K562 (cell line): ENCODE measurements at regions not wholly inside any gene's neighbourhood (a gene's known extent, or its start where the extent isn't known, plus 50 kb on each side); places are given as distances from the start of the nearest gene placed in this dataset.

Experiments used
- ATAC-seq: fragments of 200-7000 bp; cut with Tn5 transposase; 3 replicates; pipeline ENCODE4 v1.9.1; 2020; ENCODE audit warnings: moderate library complexity
- BruUV-seq: library from RNA; stranded (reverse); fragments of 400-500 nt; replicated peaks from 2 replicates; lab custom pipeline; 2021; lab: Mats Ljungman, UMichigan
- CTCF ChIA-PET: fragments of 300-600 bp; formaldehyde crosslinking; extraction: SDS; loops from one replicate; lab custom pipeline; 2021; ENCODE audit warnings: low intra/inter-chr PET ratio; lab: Yijun Ruan, JAX
- POLR2A ChIA-PET: fragments of 300-600, 350-650 bp; sonication (Branson Sonifier 250); formaldehyde crosslinking; extraction: SDS; loops from one replicate; lab custom pipeline; 2021; ENCODE audit warnings: antibody characterized with exemption, inconsistent platforms; lab: Yijun Ruan, JAX
- DNase-seq, 4 experiments: peaks; one replicate each; pipeline versions ENCODE4 v3.0.0 to v3.0.0-alpha.2; 2011 to 2018; ENCODE audit warnings: low spot score in 3 of 4, mixed read lengths in 3 of 4; ENCODE audit errors: extremely low read depth in 1 of 4
- FAIRE-seq: peaks from 2 replicates; lab custom pipeline; 2011; peaks lifted over from hg19 to GRCh38; lab: Jason Lieb, UNC
- H2AFZ ChIP-seq: 2 replicates; pipeline ENCODE4 v1.6.0; 2011; ENCODE audit warnings: low read depth, low read length, control low read depth, inconsistent platforms
- H3K27ac ChIP-seq: fragments of 200-600 bp; 3 replicates; pipeline ENCODE4 v1.8.0; 2011; ENCODE audit warnings: low read depth, mild to moderate bottlenecking, control low read depth, inconsistent platforms, low read length, moderate library complexity, mixed read lengths; ENCODE audit errors: extremely low read depth
- H3K27me3 ChIP-seq, 2 experiments: fragments of 300-600 bp in 1 of 2; 2 replicates in 1 of 2; 3 replicates in 1 of 2; pipeline versions ENCODE4 v1.6.0 to v1.8.0; 2011; ENCODE audit warnings: inconsistent platforms in 2 of 2, low read length in 2 of 2, mild to moderate bottlenecking in 1 of 2, mixed read lengths in 1 of 2, moderate library complexity in 1 of 2; ENCODE audit not compliant: control insufficient read depth in 2 of 2, insufficient read depth in 2 of 2
- H3K36me3 ChIP-seq: fragments of 300-600 bp; 3 replicates; pipeline ENCODE4 v1.8.0; 2011; ENCODE audit warnings: mild to moderate bottlenecking, low read length, inconsistent platforms; ENCODE audit not compliant: control insufficient read depth, insufficient read depth
- H3K4me1 ChIP-seq, 2 experiments: fragments of 200-600 bp in 1 of 2; replicated peaks in 1 of 2; 2 replicates in 1 of 2; 3 replicates in 1 of 2; pipeline versions ENCODE4 v1.5.1 to v1.8.0; 2011; ENCODE audit warnings: inconsistent platforms in 2 of 2, low read length in 2 of 2, mild to moderate bottlenecking in 1 of 2, mixed read lengths in 1 of 2, moderate library complexity in 1 of 2; ENCODE audit not compliant: control insufficient read depth in 2 of 2, insufficient read depth in 2 of 2
- H3K4me2 ChIP-seq: 2 replicates; pipeline ENCODE4 v1.6.1; 2011; ENCODE audit warnings: low read length, control low read depth, inconsistent platforms, mixed read lengths; ENCODE audit not compliant: insufficient read depth
- H3K4me3 ChIP-seq: fragments of 200-600 bp; sonication (generic), shearing (Covaris generic); 2 replicates; pipeline ENCODE4 v1.5.1; 2016; ENCODE audit warnings: control low read depth, inconsistent platforms
- H3K79me2 ChIP-seq: fragments of 200-600 bp; 3 replicates; pipeline ENCODE4 v1.8.0; 2011; ENCODE audit warnings: low read length, inconsistent platforms; ENCODE audit not compliant: control insufficient read depth, insufficient read depth
- H3K9ac ChIP-seq, 2 experiments: 2 replicates each; pipeline versions ENCODE4 v1.6.0 to v1.6.1; 2011; ENCODE audit warnings: low read depth in 2 of 2, low read length in 2 of 2, control low read depth in 1 of 2, inconsistent platforms in 1 of 2, mild to moderate bottlenecking in 1 of 2, mixed read lengths in 1 of 2; ENCODE audit not compliant: insufficient read depth in 1 of 2
- H3K9me1 ChIP-seq: one replicate; pipeline ENCODE4 v1.6.0; 2011; ENCODE audit warnings: inconsistent platforms, mild to moderate bottlenecking, low read length, moderate library complexity; ENCODE audit not compliant: control insufficient read depth, insufficient read depth
- H3K9me3 ChIP-seq: replicated peaks from 2 replicates; pipeline ENCODE4 v1.5.1; 2011; ENCODE audit warnings: low read depth, low read length, inconsistent platforms; ENCODE audit not compliant: control insufficient read depth, insufficient read depth
- H4K20me1 ChIP-seq: replicated peaks from 2 replicates; pipeline ENCODE4 v1.6.1; 2011; ENCODE audit warnings: low read length, inconsistent platforms, mixed read lengths; ENCODE audit not compliant: control insufficient read depth, insufficient read depth
- CREB5 ChIP-seq: fragments of 250-450 bp; sonication (Bioruptor Pico); IDR thresholded peaks from 2 replicates; pipeline ENCODE4 v1.5.0; 2020; ENCODE audit warnings: mild to moderate bottlenecking
- NKRF ChIP-seq: fragments of 450-650 bp; IDR thresholded peaks from 2 replicates; pipeline ENCODE4 v1.6.1; 2016; ENCODE audit warnings: borderline replicate concordance
- NONO ChIP-seq, 2 experiments: fragments of 200-400 bp in 1 of 2; fragments of 450-650 bp in 1 of 2; formaldehyde crosslinking in 1 of 2; IDR thresholded peaks; 2 replicates each; pipeline ENCODE4 v1.6.1; 2017; ENCODE audit warnings: low read depth in 2 of 2, mild to moderate bottlenecking in 2 of 2, moderate library complexity in 2 of 2, low read length in 1 of 2
- ZBTB49 ChIP-seq: sonication (generic); formaldehyde crosslinking; IDR thresholded peaks from 2 replicates; pipeline ENCODE4 v1.8.0; 2022; ENCODE audit warnings: missing genetic modification reagents, mild to moderate bottlenecking, borderline replicate concordance
- WGBS: fragments of 100-300 bp; shearing (Covaris generic); methylation state at CpG from one replicate; pipeline ENCODE4 v1.1.6; 2016; ENCODE audit warnings: low coverage, mixed read lengths; ENCODE audit not compliant: insufficient coverage; ENCODE audit errors: missing lambda C conversion rate; 5-methylcytosine and 5-hydroxymethylcytosine counted together
- in situ Hi-C: fragments of 300-500 bp; cut with MboI; formaldehyde crosslinking; loops from 4 replicates; pipeline ENCODE4 v1.15.0; 2018; ENCODE audit warnings: inconsistent platforms, mixed read lengths
- intact Hi-C: fragments of 100-400 bp; cut with micrococcal nuclease; formaldehyde crosslinking; loops from 2 replicates; pipeline ENCODE4 v1.14.2; 2022

- TF ChIP-seq CREB5, result no peak
- no peak for TF ChIP-seq NONO (IDR thresholded peaks at IDR 0.05; ENCODE audit: low read depth in 2 of 2, low read length in 1 of 2)
These were observed 265.4 kb upstream of the ARHGAP20 start (continued) for GRCh38 chr11:110977661-110978060.

- Histone ChIP-seq H2AFZ (no peak overlapping the region), H3K9me3 (no peaks in the 10 kb centered on the region), H3K4me1 (no peaks in the 10 kb centered on the region), H3K9ac (no peak overlapping the region), H3K27ac (no peak overlapping the region), H3K9me1 (no peaks in the 10 kb centered on the region), H3K4me2 (no peak overlapping the region), H3K27me3 (no peaks in the 10 kb centered on the region), H3K36me3 (no peaks in the 10 kb centered on the region), H3K79me2 (no peaks in the 10 kb centered on the region), H4K20me1 (no peaks in the 10 kb centered on the region), H3K4me3 (no peak overlapping the region)
- DNase-seq (no peak), ATAC-seq (no peak), FAIRE-seq (no peak)
- CTCF ChIA-PET, result no interaction called here
- POLR2A ChIA-PET, result no interaction called here
- in situ Hi-C loops (no loop called here), intact Hi-C loops (no loop called here)
- 0% methylated on average over 2 of the region's 2 CpGs for WGBS
- TF ChIP-seq NKRF, result no peak
- no peak for TF ChIP-seq ZBTB49 (CRISPR knock-in tag)
- TF ChIP-seq, all 486 proteins: peak for 0
- BruUV-seq, result no TSS peak
These were observed 262.5 kb upstream of the ARHGAP20 start for GRCh38 chr11:110974731-110975130.
